Immature natural killer cell (primary cell): ENCODE measurements at regions not wholly inside any gene's neighbourhood (a gene's known extent, or its start where the extent isn't known, plus 50 kb on each side); places are given as distances from the start of the nearest gene placed in this dataset.

Experiments used
- DNase-seq, 3 donors: peaks; one replicate each; pipeline ENCODE4 v3.0.0; 2022; ENCODE audit warnings: mixed read lengths in 1 of 3
- H3K27ac Mint-ChIP-seq, 6 donors: one replicate each; pipeline ENCODE4 v1.8.0; 2020; ENCODE audit warnings: mixed read lengths in 6 of 6, mild to moderate bottlenecking in 5 of 6, inconsistent platforms in 4 of 6, moderate library complexity in 3 of 6
- H3K27me3 Mint-ChIP-seq, 3 donors: one replicate each; pipeline ENCODE4 v1.8.0; 2020 to 2021; ENCODE audit warnings: low read depth in 3 of 3, mild to moderate bottlenecking in 3 of 3, mixed read lengths in 3 of 3, moderate library complexity in 3 of 3, inconsistent platforms in 1 of 3
- H3K36me3 Mint-ChIP-seq, 3 donors: one replicate each; pipeline ENCODE4 v1.8.0; 2020; ENCODE audit warnings: mixed read lengths in 3 of 3, inconsistent platforms in 2 of 3, mild to moderate bottlenecking in 2 of 3
- H3K4me1 Mint-ChIP-seq, 2 donors: one replicate each; pipeline ENCODE4 v1.8.0; 2020; ENCODE audit warnings: inconsistent platforms in 2 of 2, mild to moderate bottlenecking in 2 of 2, mixed read lengths in 2 of 2, moderate library complexity in 1 of 2
- H3K4me3 Mint-ChIP-seq, 5 donors: one replicate each; pipeline ENCODE4 v1.8.0; 2020; ENCODE audit warnings: mild to moderate bottlenecking in 5 of 5, mixed read lengths in 5 of 5, inconsistent platforms in 3 of 5, moderate library complexity in 3 of 5
- H3K9me3 Mint-ChIP-seq, 6 donors: one replicate each; pipeline ENCODE4 v1.8.0; 2020; ENCODE audit warnings: mild to moderate bottlenecking in 6 of 6, mixed read lengths in 6 of 6, inconsistent platforms in 4 of 6, moderate library complexity in 3 of 6

- Mint-ChIP-seq H3K27ac (no peak overlapping the region), H3K36me3 (no peaks in the 10 kb centered on the region), H3K27me3 (peaks cover 0 to 2% (median 0%) of the 10 kb centered on the region in 3 donors), H3K4me3 (no peak overlapping the region), H3K9me3 (peaks cover 0 to 45% (median 17%) of the 10 kb centered on the region in 6 donors), H3K4me1 (no peaks in the 10 kb centered on the region)
- no peak for DNase-seq
Measured at GRCh38 chr9:13487071-13487470, 207.6 kb upstream of the MPDZ start.

GRCh38 chr9:13485068-13485596 lies 205.6 kb upstream of the MPDZ start:
- Mint-ChIP-seq H3K4me1 (no peaks in the 10 kb centered on the region), H3K27me3 (peaks cover 0 to 2% (median 0%) of the 10 kb centered on the region in 3 donors), H3K27ac (no peak overlapping the region), H3K9me3 (peaks cover 3 to 60% (median 17%) of the 10 kb centered on the region in 6 donors), H3K36me3 (no peaks in the 10 kb centered on the region), H3K4me3 (no peak overlapping the region)
- DNase-seq, result no peak

GRCh38 chr9:13484186-13484585 lies 204.7 kb upstream of the MPDZ start:
- no peak overlapping the region for H3K4me3 Mint-ChIP-seq
- H3K27ac Mint-ChIP-seq, result no peak overlapping the region
- H3K4me1 Mint-ChIP-seq, result no peaks in the 10 kb centered on the region
- H3K27me3 Mint-ChIP-seq, result peaks cover 0 to 2% (median 0%) of the 10 kb centered on the region in 3 donors
- H3K36me3 Mint-ChIP-seq, result no peaks in the 10 kb centered on the region
- H3K9me3 Mint-ChIP-seq, result peaks cover 3 to 61% (median 16%) of the 10 kb centered on the region in 6 donors
- no peak for DNase-seq

- Mint-ChIP-seq H3K27me3 (no peaks in the 10 kb centered on the region), H3K4me1 (no peaks in the 10 kb centered on the region), H3K27ac (no peak overlapping the region), H3K4me3 (no peak overlapping the region), H3K36me3 (peaks cover 0 to 4% (median 0%) of the 10 kb centered on the region in 3 donors), H3K9me3 (peaks cover 12 to 65% (median 28%) of the 10 kb centered on the region in 6 donors)
- no peak for DNase-seq
Measured at GRCh38 chr9:13481274-13481673, 201.8 kb upstream of the MPDZ start.

GRCh38 chr9:13480693-13481092 lies 201.2 kb upstream of the MPDZ start:
- no peak overlapping the region for H3K27ac Mint-ChIP-seq
- no peak overlapping the region for H3K4me3 Mint-ChIP-seq
- no peaks in the 10 kb centered on the region for H3K27me3 Mint-ChIP-seq
- no peak for DNase-seq
- peaks cover 0 to 4% (median 0%) of the 10 kb centered on the region in 3 donors for H3K36me3 Mint-ChIP-seq
- H3K4me1 Mint-ChIP-seq, result no peaks in the 10 kb centered on the region
- H3K9me3 Mint-ChIP-seq, result peaks cover 14 to 68% (median 32%) of the 10 kb centered on the region in 6 donors

- Mint-ChIP-seq H3K4me3 (no peak overlapping the region), H3K27me3 (no peaks in the 10 kb centered on the region)
Measured at GRCh38 chr9:13479096-13479495, 199.6 kb upstream of the MPDZ start.

GRCh38 chr9:13478639-13479038 lies 199.1 kb upstream of the MPDZ start:
- Mint-ChIP-seq H3K27me3 (no peaks in the 10 kb centered on the region), H3K27ac (no peak overlapping the region), H3K36me3 (peaks cover 0 to 4% (median 4%) of the 10 kb centered on the region in 3 donors), H3K4me3 (no peak overlapping the region), H3K9me3 (peaks cover 18 to 76% (median 32%) of the 10 kb centered on the region in 6 donors), H3K4me1 (no peaks in the 10 kb centered on the region)
- DNase-seq, result no peak

More at GRCh38 chr9:13479096-13479495, 199.6 kb upstream of the MPDZ start:
- H3K36me3 Mint-ChIP-seq, result peaks cover 0 to 4% (median 4%) of the 10 kb centered on the region in 3 donors
- peaks cover 14 to 73% (median 31%) of the 10 kb centered on the region in 6 donors for H3K9me3 Mint-ChIP-seq
- DNase-seq, result no peak
- no peaks in the 10 kb centered on the region for H3K4me1 Mint-ChIP-seq
- H3K27ac Mint-ChIP-seq, result no peak overlapping the region

- Mint-ChIP-seq H3K27ac (no peak overlapping the region), H3K4me3 (no peak overlapping the region), H3K27me3 (no peaks in the 10 kb centered on the region), H3K9me3 (peaks cover 19 to 72% (median 32%) of the 10 kb centered on the region in 6 donors), H3K36me3 (peaks cover 0 to 4% (median 4%) of the 10 kb centered on the region in 3 donors), H3K4me1 (no peaks in the 10 kb centered on the region)
- no peak for DNase-seq
Measured at GRCh38 chr9:13478160-13478559, 198.7 kb upstream of the MPDZ start.

GRCh38 chr9:13470836-13471235 lies 191.3 kb upstream of the MPDZ start:
- peaks cover 0 to 4% (median 0%) of the 10 kb centered on the region in 3 donors for H3K36me3 Mint-ChIP-seq
- H3K27ac Mint-ChIP-seq, result no peak overlapping the region
- DNase-seq, result no peak
- H3K27me3 Mint-ChIP-seq, result no peaks in the 10 kb centered on the region
- H3K9me3 Mint-ChIP-seq, result peaks cover 13 to 59% (median 24%) of the 10 kb centered on the region in 6 donors
- H3K4me3 Mint-ChIP-seq, result no peak overlapping the region
- H3K4me1 Mint-ChIP-seq, result no peaks in the 10 kb centered on the region

GRCh38 chr9:13467157-13467556 lies 187.7 kb upstream of the MPDZ start:
- Mint-ChIP-seq H3K27ac (no peak overlapping the region), H3K4me1 (no peaks in the 10 kb centered on the region), H3K4me3 (no peak overlapping the region), H3K27me3 (peaks cover 0 to 2% (median 0%) of the 10 kb centered on the region in 3 donors), H3K36me3 (no peaks in the 10 kb centered on the region), H3K9me3 (peaks cover 10 to 58% (median 19%) of the 10 kb centered on the region in 6 donors)
- DNase-seq, result no peak

GRCh38 chr9:13461414-13461991 lies 182.0 kb upstream of the MPDZ start:
- H3K4me3 Mint-ChIP-seq, result no peak overlapping the region
- H3K36me3 Mint-ChIP-seq, result no peaks in the 10 kb centered on the region
- peaks cover 0 to 2% (median 0%) of the 10 kb centered on the region in 3 donors for H3K27me3 Mint-ChIP-seq
- no peak overlapping the region for H3K27ac Mint-ChIP-seq
- no peaks in the 10 kb centered on the region for H3K4me1 Mint-ChIP-seq
- peaks cover 5 to 43% (median 17%) of the 10 kb centered on the region in 6 donors for H3K9me3 Mint-ChIP-seq
- no peak for DNase-seq

- H3K9me3 Mint-ChIP-seq, result peaks cover 4 to 31% (median 14%) of the 10 kb centered on the region in 6 donors
- no peak for DNase-seq
- no peaks in the 10 kb centered on the region for H3K27me3 Mint-ChIP-seq
Measured at GRCh38 chr9:13459071-13459470, 179.6 kb upstream of the MPDZ start.

GRCh38 chr9:13457795-13458194 lies 178.3 kb upstream of the MPDZ start:
- H3K4me3 Mint-ChIP-seq, result no peak overlapping the region
- no peak overlapping the region for H3K27ac Mint-ChIP-seq
- DNase-seq, result no peak
- peaks cover under 1 to 36% (median 12%) of the 10 kb centered on the region in 6 donors for H3K9me3 Mint-ChIP-seq
- no peaks in the 10 kb centered on the region for H3K4me1 Mint-ChIP-seq
- H3K36me3 Mint-ChIP-seq, result no peaks in the 10 kb centered on the region
- H3K27me3 Mint-ChIP-seq, result no peaks in the 10 kb centered on the region

More at GRCh38 chr9:13459071-13459470, 179.6 kb upstream of the MPDZ start:
- H3K4me3 Mint-ChIP-seq, result no peak overlapping the region
- no peak overlapping the region for H3K27ac Mint-ChIP-seq
- H3K36me3 Mint-ChIP-seq, result no peaks in the 10 kb centered on the region
- no peaks in the 10 kb centered on the region for H3K4me1 Mint-ChIP-seq

- H3K9me3 Mint-ChIP-seq, result peaks cover 0 to 31% (median 3%) of the 10 kb centered on the region in 6 donors
- no peaks in the 10 kb centered on the region for H3K27me3 Mint-ChIP-seq
Measured at GRCh38 chr9:13450723-13451122, 171.2 kb upstream of the MPDZ start.

More at GRCh38 chr9:13450723-13451122, 171.2 kb upstream of the MPDZ start:
- Mint-ChIP-seq H3K4me1 (no peaks in the 10 kb centered on the region), H3K27ac (no peak overlapping the region), H3K4me3 (no peak overlapping the region), H3K36me3 (peaks cover 0 to 3% (median 0%) of the 10 kb centered on the region in 3 donors)
- no peak for DNase-seq
